ENCODE measurements at regions not wholly inside any gene's neighbourhood (a gene's known extent, or its start where the extent isn't known, plus 50 kb on each side); places are given as distances from the start of the nearest gene placed in this dataset.

DNA sequence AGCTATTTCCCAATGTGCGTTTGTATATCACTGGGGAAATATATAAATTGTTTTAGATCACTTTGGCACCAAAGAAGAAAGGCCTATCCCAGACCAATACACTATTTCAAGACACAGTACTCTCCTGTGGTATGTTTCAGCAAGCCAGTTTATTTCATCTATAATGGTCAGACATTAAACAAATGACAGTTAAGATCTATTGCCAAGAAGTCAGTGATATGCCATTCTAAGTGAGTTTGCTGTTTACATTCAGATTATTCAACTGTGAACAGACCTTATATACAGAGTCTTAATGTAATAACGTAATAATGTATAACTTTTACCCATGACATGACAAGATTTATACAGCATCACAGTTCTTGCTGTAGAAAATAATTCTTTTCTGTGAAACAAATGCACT, 352.7 kb downstream of the CDH7 start:
- no TSS peak for BruUV-seq (replicated peaks)
- ChIA-PET CTCF (ENCODE audit: low intra/inter-chr PET ratio, low total read pairs) (no interaction called here), POLR2A (no interaction called here)

More for the DNA sequence above, 352.7 kb downstream of the CDH7 start:
- Histone ChIP-seq H3K9ac (ENCODE audit: insufficient read depth, low read depth, low read length) (no peak overlapping the region), H2AFZ (ENCODE audit: low read length) (no peak overlapping the region), H3K79me2 (ENCODE audit: insufficient read depth, low read length) (no peaks in the 10 kb centered on the region), H3K4me1 (ENCODE audit: insufficient read depth, low read length) (no peaks in the 10 kb centered on the region), H3K4me2 (ENCODE audit: low read depth, low read length) (no peak overlapping the region), H3K9me3 (ENCODE audit: low read length) (no peaks in the 10 kb centered on the region), H3K27ac (ENCODE audit: extremely low read length, insufficient read depth, low read length) (no peak overlapping the region), H4K20me1 (ENCODE audit: insufficient read depth, low read length) (no peaks in the 10 kb centered on the region), H3K27me3 (ENCODE audit: control insufficient read depth in 1 of 2, insufficient read depth in 2 of 2, low read length in 2 of 2) (no peaks in the 10 kb centered on the region), H3K4me3 (replicated peaks in 1 of 3; ENCODE audit: insufficient read depth in 1 of 3, low read depth in 2 of 3, low read length in 3 of 3) (no peak overlapping the region), H3K36me3 (replicated peaks in 1 of 2; ENCODE audit: control insufficient read depth in 1 of 2, insufficient read depth in 2 of 2, low read length in 2 of 2) (no peaks in the 10 kb centered on the region)
- DNase-seq (ENCODE audit: low spot score) (no peak), FAIRE-seq (no peak), ATAC-seq (no peak)
- intact Hi-C loops (cut with micrococcal nuclease; ENCODE audit: unreplicated experiment) (no loop called here), in situ Hi-C loops (cut with HindIII; ENCODE audit: extremely low pct_ligation_motif_present, low pct_unique_long_range_greater_than_20kb) (no loop called here)
- TF ChIP-seq, protein P1, sequence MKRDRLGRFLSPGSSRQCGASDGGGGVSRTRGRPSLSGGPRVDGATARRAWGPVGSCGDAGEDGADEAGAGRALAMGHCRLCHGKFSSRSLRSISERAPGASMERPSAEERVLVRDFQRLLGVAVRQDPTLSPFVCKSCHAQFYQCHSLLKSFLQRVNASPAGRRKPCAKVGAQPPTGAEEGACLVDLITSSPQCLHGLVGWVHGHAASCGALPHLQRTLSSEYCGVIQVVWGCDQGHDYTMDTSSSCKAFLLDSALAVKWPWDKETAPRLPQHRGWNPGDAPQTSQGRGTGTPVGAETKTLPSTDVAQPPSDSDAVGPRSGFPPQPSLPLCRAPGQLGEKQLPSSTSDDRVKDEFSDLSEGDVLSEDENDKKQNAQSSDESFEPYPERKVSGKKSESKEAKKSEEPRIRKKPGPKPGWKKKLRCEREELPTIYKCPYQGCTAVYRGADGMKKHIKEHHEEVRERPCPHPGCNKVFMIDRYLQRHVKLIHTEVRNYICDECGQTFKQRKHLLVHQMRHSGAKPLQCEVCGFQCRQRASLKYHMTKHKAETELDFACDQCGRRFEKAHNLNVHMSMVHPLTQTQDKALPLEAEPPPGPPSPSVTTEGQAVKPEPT (CRISPR knock-in tag; IDR thresholded peaks at IDR 0.05; ENCODE audit: low read depth), result no peak
- TF ChIP-seq MTF2 (CRISPR knock-in tag; IDR thresholded peaks at IDR 0.05; ENCODE audit: borderline replicate concordance) (no peak), IRF2 (CRISPR knock-in tag; IDR thresholded peaks at IDR 0.05) (no peak), PHF8 (CRISPR knock-in tag; IDR thresholded peaks at IDR 0.05) (no peak), ZNF17 (CRISPR knock-in tag; IDR thresholded peaks at IDR 0.05) (no peak), ZNF337 (CRISPR knock-in tag; IDR thresholded peaks at IDR 0.05; ENCODE audit: borderline replicate concordance, low read depth) (no peak), MTF1 (CRISPR knock-in tag; IDR thresholded peaks at IDR 0.05) (no peak), BHLHE40 (IDR thresholded peaks at IDR 0.05; ENCODE audit: low read length) (no peak)
- TF ChIP-seq, protein P2, sequence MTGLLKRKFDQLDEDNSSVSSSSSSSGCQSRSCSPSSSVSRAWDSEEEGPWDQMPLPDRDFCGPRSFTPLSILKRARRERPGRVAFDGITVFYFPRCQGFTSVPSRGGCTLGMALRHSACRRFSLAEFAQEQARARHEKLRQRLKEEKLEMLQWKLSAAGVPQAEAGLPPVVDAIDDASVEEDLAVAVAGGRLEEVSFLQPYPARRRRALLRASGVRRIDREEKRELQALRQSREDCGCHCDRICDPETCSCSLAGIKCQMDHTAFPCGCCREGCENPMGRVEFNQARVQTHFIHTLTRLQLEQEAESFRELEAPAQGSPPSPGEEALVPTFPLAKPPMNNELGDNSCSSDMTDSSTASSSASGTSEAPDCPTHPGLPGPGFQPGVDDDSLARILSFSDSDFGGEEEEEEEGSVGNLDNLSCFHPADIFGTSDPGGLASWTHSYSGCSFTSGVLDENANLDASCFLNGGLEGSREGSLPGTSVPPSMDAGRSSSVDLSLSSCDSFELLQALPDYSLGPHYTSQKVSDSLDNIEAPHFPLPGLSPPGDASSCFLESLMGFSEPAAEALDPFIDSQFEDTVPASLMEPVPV (CRISPR knock-in tag; IDR thresholded peaks at IDR 0.05), result no peak
- TF ChIP-seq, protein P3, sequence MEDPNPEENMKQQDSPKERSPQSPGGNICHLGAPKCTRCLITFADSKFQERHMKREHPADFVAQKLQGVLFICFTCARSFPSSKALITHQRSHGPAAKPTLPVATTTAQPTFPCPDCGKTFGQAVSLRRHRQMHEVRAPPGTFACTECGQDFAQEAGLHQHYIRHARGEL (CRISPR knock-in tag; IDR thresholded peaks at IDR 0.05), result no peak
- 2% methylated on average over 2 of the region's 2 CpGs for WGBS (ENCODE audit: low lambda C conversion rate)
